Activated T-helper 2 cell treated with anti-CD3 and anti-CD28 coated beads, Interferon-gamma antibody, Interleukin-2, Interleukin-4, amounts not matched to agents 10 μg/mL and 5 μg/mL and 100 μg/mL, durations not matched to agents 14 hours and 24 hours and 36 hours (primary cell): ENCODE measurements at regions not wholly inside any gene's neighbourhood (a gene's known extent, or its start where the extent isn't known, plus 50 kb on each side); places are given as distances from the start of the nearest gene placed in this dataset.

Experiments
- DNase-seq: peaks from one replicate; pipeline ENCODE4 v3.0.0; 2021; ENCODE audit warnings: low spot score
- H3K27ac Mint-ChIP-seq: one replicate; pipeline ENCODE4 v1.8.0; 2021; ENCODE audit warnings: mixed read lengths
- H3K27me3 Mint-ChIP-seq: one replicate; pipeline ENCODE4 v1.8.0; 2021; ENCODE audit warnings: low read depth, mixed read lengths
- H3K36me3 Mint-ChIP-seq: one replicate; pipeline ENCODE4 v1.8.0; 2021; ENCODE audit warnings: low read depth, mixed read lengths
- H3K4me1 Mint-ChIP-seq: one replicate; pipeline ENCODE4 v1.8.0; 2021; ENCODE audit warnings: low read depth, mixed read lengths
- H3K4me3 Mint-ChIP-seq: one replicate; pipeline ENCODE4 v1.8.0; 2021; ENCODE audit warnings: low read depth, mild to moderate bottlenecking, moderate library complexity, mixed read lengths
- H3K9me3 Mint-ChIP-seq: one replicate; pipeline ENCODE4 v1.8.0; 2021; ENCODE audit warnings: mixed read lengths
- intact Hi-C: fragments of 100-400 bp; cut with micrococcal nuclease; formaldehyde crosslinking; loops from one replicate; pipeline ENCODE4 v1.15.1; 2023

GRCh38 chr16:66198641-66199040, 167.8 kb upstream of the CDH5 start:
- no peaks in the 10 kb centered on the region for H3K9me3 Mint-ChIP-seq
- no peaks in the 10 kb centered on the region for H3K4me1 Mint-ChIP-seq
- H3K27ac Mint-ChIP-seq: no peak overlapping the region
- DNase-seq: no peak
- H3K4me3 Mint-ChIP-seq: no peak overlapping the region
- H3K36me3 Mint-ChIP-seq: no peaks in the 10 kb centered on the region
- H3K27me3 Mint-ChIP-seq: no peaks in the 10 kb centered on the region
- intact Hi-C loops: no loop called here

- no peaks in the 10 kb centered on the region for H3K9me3 Mint-ChIP-seq
- intact Hi-C loops: no loop called here
- H3K27me3 Mint-ChIP-seq: no peaks in the 10 kb centered on the region
- DNase-seq: no peak
- H3K4me1 Mint-ChIP-seq: no peaks in the 10 kb centered on the region
- H3K36me3 Mint-ChIP-seq: no peaks in the 10 kb centered on the region
- no peak overlapping the region for H3K4me3 Mint-ChIP-seq
- H3K27ac Mint-ChIP-seq: no peak overlapping the region
Measured at GRCh38 chr16:66197668-66198278, 168.7 kb upstream of the CDH5 start.

- Mint-ChIP-seq H3K36me3 (no peaks in the 10 kb centered on the region), H3K4me1 (no peaks in the 10 kb centered on the region), H3K27ac (no peak overlapping the region), H3K9me3 (no peaks in the 10 kb centered on the region), H3K4me3 (no peak overlapping the region), H3K27me3 (no peaks in the 10 kb centered on the region)
- intact Hi-C loops: no loop called here
- DNase-seq: no peak
Measured at GRCh38 chr16:66196770-66197169, 169.7 kb upstream of the CDH5 start.

- Mint-ChIP-seq H3K4me1 (no peaks in the 10 kb centered on the region), H3K27ac (no peak overlapping the region), H3K9me3 (no peaks in the 10 kb centered on the region), H3K27me3 (no peaks in the 10 kb centered on the region), H3K4me3 (no peak overlapping the region), H3K36me3 (no peaks in the 10 kb centered on the region)
- intact Hi-C loops: no loop called here
- no peak for DNase-seq
Measured at GRCh38 chr16:66194866-66195265, 171.6 kb upstream of the CDH5 start.

DNA sequence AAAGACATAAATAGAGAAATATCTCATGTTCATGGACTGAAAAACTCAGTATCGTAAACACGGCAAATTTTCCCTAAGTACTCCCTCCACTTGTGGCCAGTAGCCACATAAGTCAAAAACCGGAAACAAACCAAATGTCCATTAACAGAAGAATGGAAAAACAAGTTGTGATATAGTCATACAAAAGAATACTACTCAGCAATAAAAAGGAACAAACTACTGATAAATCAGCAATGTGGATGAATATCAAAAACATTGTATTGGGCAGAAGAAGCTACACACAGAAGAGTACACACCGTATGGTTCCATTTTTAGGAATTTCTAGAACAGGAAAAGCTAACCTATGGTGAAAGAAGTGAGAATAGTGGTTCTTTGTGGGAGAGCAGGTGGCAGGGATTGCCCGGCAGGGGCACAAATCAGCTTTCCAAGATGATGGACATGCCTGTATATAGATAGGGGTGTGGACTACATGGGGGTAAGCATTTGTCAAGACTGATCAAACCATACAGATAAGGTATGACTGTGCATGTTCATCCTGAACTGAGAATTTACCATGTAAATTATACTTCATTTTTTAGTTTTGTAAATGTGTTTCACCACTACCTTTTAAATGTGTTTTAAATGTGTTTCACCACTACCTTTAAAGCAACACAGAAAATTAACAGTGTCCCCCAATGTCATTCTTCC, 172.8 kb upstream of the CDH5 start:
- no peak overlapping the region for H3K27ac Mint-ChIP-seq
- no peaks in the 10 kb centered on the region for H3K9me3 Mint-ChIP-seq
- intact Hi-C loops: no loop called here
- no peak for DNase-seq
- no peaks in the 10 kb centered on the region for H3K36me3 Mint-ChIP-seq
- H3K4me1 Mint-ChIP-seq: no peaks in the 10 kb centered on the region
- H3K27me3 Mint-ChIP-seq: no peaks in the 10 kb centered on the region
- no peak overlapping the region for H3K4me3 Mint-ChIP-seq

DNA sequence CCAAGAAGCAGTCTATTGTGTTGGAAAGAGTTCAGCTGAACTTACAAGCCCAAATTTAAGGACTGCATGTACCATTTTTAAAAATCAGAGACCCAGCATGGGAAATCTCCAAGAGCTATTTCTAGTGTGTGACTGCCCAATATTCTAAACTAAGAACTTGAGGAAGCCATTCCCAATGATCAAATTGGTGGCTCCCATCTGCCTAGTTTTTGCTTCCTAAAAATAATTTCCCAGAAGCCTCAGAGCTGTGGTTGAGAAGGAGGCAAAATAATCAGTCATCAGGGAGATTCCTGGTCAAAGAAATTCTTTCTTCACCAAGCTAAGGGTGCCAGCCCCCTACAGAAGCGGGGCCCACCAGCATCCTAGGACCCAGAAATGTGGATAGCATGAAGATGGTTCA, 176.1 kb upstream of the CDH5 start:
- Mint-ChIP-seq H3K27ac (no peak overlapping the region), H3K27me3 (no peaks in the 10 kb centered on the region), H3K36me3 (no peaks in the 10 kb centered on the region), H3K9me3 (no peaks in the 10 kb centered on the region), H3K4me1 (no peaks in the 10 kb centered on the region), H3K4me3 (no peak overlapping the region)
- intact Hi-C loops: no loop called here
- DNase-seq: no peak

DNA sequence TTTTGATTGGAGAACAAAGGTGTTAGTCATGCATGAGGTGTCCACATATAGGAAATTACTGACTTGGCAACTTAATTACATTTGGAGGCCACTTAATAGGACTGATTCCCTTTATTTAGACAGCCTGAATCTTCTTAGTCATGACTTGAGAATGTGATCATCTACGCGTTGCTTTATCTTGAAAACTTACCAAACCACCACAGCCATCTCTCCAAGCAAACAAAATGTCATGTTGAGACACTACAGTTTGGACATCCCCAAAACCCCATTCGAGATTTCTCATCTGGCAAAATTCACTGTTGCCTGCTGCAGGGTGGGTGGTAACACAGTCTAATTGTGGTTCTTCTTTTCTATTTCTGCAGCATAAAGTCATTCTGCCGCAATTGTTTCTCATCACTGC, 176.5 kb upstream of the CDH5 start:
- DNase-seq: no peak
- Mint-ChIP-seq H3K27me3 (no peaks in the 10 kb centered on the region), H3K4me1 (no peaks in the 10 kb centered on the region), H3K9me3 (no peaks in the 10 kb centered on the region), H3K27ac (no peak overlapping the region), H3K36me3 (no peaks in the 10 kb centered on the region), H3K4me3 (no peak overlapping the region)
- intact Hi-C loops: no loop called here

- intact Hi-C loops: no loop called here
- Mint-ChIP-seq H3K9me3 (no peaks in the 10 kb centered on the region), H3K36me3 (no peaks in the 10 kb centered on the region), H3K4me3 (no peak overlapping the region), H3K27ac (no peak overlapping the region), H3K4me1 (no peaks in the 10 kb centered on the region), H3K27me3 (no peaks in the 10 kb centered on the region)
- DNase-seq: no peak
Measured at GRCh38 chr16:66188917-66189725, 177.4 kb upstream of the CDH5 start.

- Mint-ChIP-seq H3K27ac (no peak overlapping the region), H3K27me3 (peaks cover 2% of the 10 kb centered on the region), H3K4me1 (no peaks in the 10 kb centered on the region), H3K4me3 (no peak overlapping the region), H3K9me3 (no peaks in the 10 kb centered on the region), H3K36me3 (no peaks in the 10 kb centered on the region)
- no peak for DNase-seq
- intact Hi-C loops: no loop called here
Measured at GRCh38 chr16:66186251-66186785, 180.2 kb upstream of the CDH5 start.

GRCh38 chr16:66182592-66182991, 183.9 kb upstream of the CDH5 start:
- H3K9me3 Mint-ChIP-seq: peaks cover 4% of the 10 kb centered on the region
- no peak for DNase-seq
- H3K4me1 Mint-ChIP-seq: no peaks in the 10 kb centered on the region
- H3K27ac Mint-ChIP-seq: no peak overlapping the region
- H3K4me3 Mint-ChIP-seq: no peak overlapping the region
- H3K36me3 Mint-ChIP-seq: no peaks in the 10 kb centered on the region
- H3K27me3 Mint-ChIP-seq: peaks cover 2% of the 10 kb centered on the region
- intact Hi-C loops: no loop called here

DNA sequence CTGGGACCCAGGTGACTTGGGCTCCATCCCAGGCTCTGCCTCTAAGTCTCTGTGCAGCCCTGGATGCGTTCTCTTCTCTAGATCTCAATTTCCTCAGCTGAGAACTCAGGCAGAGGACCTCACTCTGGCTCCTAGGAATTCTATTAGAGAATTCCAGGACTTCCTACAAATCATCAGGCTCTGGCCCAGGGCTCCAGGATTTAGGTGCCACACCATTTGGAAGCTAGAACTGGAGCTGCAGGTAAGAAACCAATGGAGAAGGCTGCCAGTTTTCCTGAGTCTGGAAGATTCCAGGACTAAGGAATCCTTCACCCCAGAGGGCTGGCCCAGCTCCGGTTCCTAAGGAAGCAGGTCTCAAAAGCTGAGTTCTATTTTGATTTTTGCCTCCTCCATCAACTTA, 189.8 kb upstream of the CDH5 start:
- intact Hi-C loops: no loop called here
- Mint-ChIP-seq H3K36me3 (no peaks in the 10 kb centered on the region), H3K27ac (no peak overlapping the region), H3K27me3 (no peaks in the 10 kb centered on the region), H3K4me1 (no peaks in the 10 kb centered on the region), H3K4me3 (no peak overlapping the region), H3K9me3 (peaks cover 4% of the 10 kb centered on the region)
- no peak for DNase-seq

GRCh38 chr16:66176111-66176510, 190.4 kb upstream of the CDH5 start:
- H3K4me1 Mint-ChIP-seq: no peaks in the 10 kb centered on the region
- H3K27ac Mint-ChIP-seq: no peak overlapping the region
- H3K4me3 Mint-ChIP-seq: no peak overlapping the region
- H3K36me3 Mint-ChIP-seq: no peaks in the 10 kb centered on the region
- intact Hi-C loops: no loop called here
- H3K9me3 Mint-ChIP-seq: peaks cover 4% of the 10 kb centered on the region
- DNase-seq: no peak
- no peaks in the 10 kb centered on the region for H3K27me3 Mint-ChIP-seq

DNA sequence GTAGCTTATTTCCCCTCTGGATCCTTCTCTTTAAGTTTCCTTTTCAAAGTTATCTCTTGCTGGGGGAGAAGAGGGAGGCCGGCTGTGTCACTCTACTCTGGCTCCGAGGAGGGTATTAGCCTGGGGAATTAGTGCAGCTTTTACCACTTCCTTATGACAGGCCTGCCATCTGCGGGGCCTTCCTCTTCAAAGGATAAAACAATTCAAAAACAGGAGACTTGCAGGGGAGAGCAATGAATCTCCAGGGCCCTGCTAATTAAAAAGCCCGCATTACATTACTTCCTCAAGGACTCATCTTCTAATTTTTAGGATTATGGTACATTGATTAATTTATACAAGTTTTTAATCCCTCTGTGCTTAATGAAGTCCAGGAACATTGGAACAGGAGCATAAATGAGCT, 190.9 kb upstream of the CDH5 start:
- no peaks in the 10 kb centered on the region for H3K36me3 Mint-ChIP-seq
- no peak overlapping the region for H3K27ac Mint-ChIP-seq
- intact Hi-C loops: no loop called here
- no peaks in the 10 kb centered on the region for H3K4me1 Mint-ChIP-seq
- peaks cover 4% of the 10 kb centered on the region for H3K9me3 Mint-ChIP-seq
- no peak overlapping the region for H3K4me3 Mint-ChIP-seq
- no peaks in the 10 kb centered on the region for H3K27me3 Mint-ChIP-seq
- DNase-seq: no peak
